Ovary (tissue), 7 donors: ENCODE measurements at regions not wholly inside any gene's neighbourhood (a gene's known extent, or its start where the extent isn't known, plus 50 kb on each side); places are given as distances from the start of the nearest gene placed in this dataset.
A peak's percentile ranks its signal among the peaks of the same experiment; 100 is the strongest.

ENCODE experiments used
- DNase-seq, 5 donors: peaks; one replicate each; pipeline ENCODE4 v3.0.0-alpha.2; 2019 to 2020
- H3K27ac ChIP-seq, 2 donors: fragments of 200-600 bp; one replicate each; pipeline versions ENCODE4 v1.5.1 to v1.8.0; 2019 to 2022
- H3K27me3 ChIP-seq: fragments of 200-600 bp; one replicate; pipeline ENCODE4 v1.8.0; 2022
- H3K36me3 ChIP-seq: fragments of 200-600 bp; sonication (generic); one replicate; pipeline ENCODE4 v1.5.1; 2019
- H3K4me1 ChIP-seq: one replicate; pipeline ENCODE4 v1.8.1; 2013; ENCODE audit warnings: mild to moderate bottlenecking, moderate library complexity; ENCODE audit not compliant: insufficient read depth
- H3K4me3 ChIP-seq: fragments of 200-600 bp; sonication (generic); one replicate; pipeline ENCODE4 v1.5.1; 2017
- H3K9me3 ChIP-seq, 2 donors: fragments of 200-600 bp in 1 of 2; sonication (generic) in 1 of 2; one replicate each; pipeline versions ENCODE4 v1.5.1 to v1.8.1; 2013 to 2019; ENCODE audit warnings: mild to moderate bottlenecking in 1 of 2, moderate library complexity in 1 of 2
- EP300 ChIP-seq: sonication (generic); formaldehyde crosslinking; IDR thresholded peaks from one replicate; pipeline ENCODE4 v1.6.1; 2017; ENCODE audit warnings: antibody characterized with exemption
- POLR2A ChIP-seq: fragments of 450-650 bp; IDR thresholded peaks from one replicate; pipeline ENCODE4 v1.6.1; 2017; ENCODE audit warnings: antibody characterized with exemption, mild to moderate bottlenecking, moderate library complexity
- WGBS, 3 donors: extraction: QIAGEN DNeasy Blood & Tissue Kit in 1 of 3; methylation state at CpG; one replicate each; pipeline versions ENCODE4 v1.1.5 to v1.1.7; 2013 to 2017; 5-methylcytosine and 5-hydroxymethylcytosine counted together
- intact Hi-C, 4 donors: fragments of 100-400 bp; cut with DNase I; formaldehyde crosslinking; loops; one replicate each; pipeline versions ENCODE4 v1.11.0 to v1.15.1; 2022 to 2023
- TF ChIP-seq, protein P1 (sequence below), 3 donors: fragments of 450-650 bp in 2 of 3; fragments of 200-600 bp in 1 of 3; IDR thresholded peaks; one replicate each; pipeline versions ENCODE4 v1.5.1 to v1.8.0; 2016 to 2022; ENCODE audit warnings: antibody characterized with exemption in 3 of 3, mild to moderate bottlenecking in 1 of 3
- donor health status: DM: no; HTN: no; CAD: no; lungs with moderate emphysema.
- donor health status: DM: no; HTN: no; CAD: no.
- donor health status: Bipolar disorder and iron deficiency.
- donor health status: DM: no; HTN: no; CAD: no.
- donor health status: DM: yes; HTN: yes; CAD: no.

DNA sequence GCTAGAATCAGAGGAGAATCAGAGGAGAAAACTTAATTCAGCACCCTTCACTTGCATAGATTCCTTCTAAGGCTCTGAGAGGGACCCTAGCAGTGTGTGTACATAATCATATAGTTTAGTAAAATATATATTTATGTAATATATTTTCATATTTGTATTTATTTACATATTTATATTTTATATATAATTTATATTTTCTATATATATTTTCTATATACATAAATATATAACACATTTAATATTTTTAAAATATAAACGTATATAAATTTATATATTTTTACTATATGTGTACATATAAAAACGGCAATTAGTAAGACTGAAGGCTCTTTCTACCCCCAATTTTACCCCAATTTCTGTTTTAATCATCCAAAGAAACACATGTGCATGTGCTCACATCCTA lies 80.3 kb downstream of the NXPE2 start:
- H3K4me3 ChIP-seq, result no peak overlapping the region
- H3K36me3 ChIP-seq, result no peaks in the 10 kb centered on the region
- H3K27me3 ChIP-seq, result no peaks in the 10 kb centered on the region
- H3K9me3 ChIP-seq, result no peaks in the 10 kb centered on the region
- H3K27ac ChIP-seq, result no peak overlapping the region
- DNase-seq, result no peak
- TF ChIP-seq EP300, result no peak
- no peak for TF ChIP-seq POLR2A
- H3K4me1 ChIP-seq, result no peaks in the 10 kb centered on the region
- WGBS, 3 donors, result 83 to 91% (median 88%) methylated on average over 2 of the region's 2 CpGs
- intact Hi-C loops, result no loop called here

DNA sequence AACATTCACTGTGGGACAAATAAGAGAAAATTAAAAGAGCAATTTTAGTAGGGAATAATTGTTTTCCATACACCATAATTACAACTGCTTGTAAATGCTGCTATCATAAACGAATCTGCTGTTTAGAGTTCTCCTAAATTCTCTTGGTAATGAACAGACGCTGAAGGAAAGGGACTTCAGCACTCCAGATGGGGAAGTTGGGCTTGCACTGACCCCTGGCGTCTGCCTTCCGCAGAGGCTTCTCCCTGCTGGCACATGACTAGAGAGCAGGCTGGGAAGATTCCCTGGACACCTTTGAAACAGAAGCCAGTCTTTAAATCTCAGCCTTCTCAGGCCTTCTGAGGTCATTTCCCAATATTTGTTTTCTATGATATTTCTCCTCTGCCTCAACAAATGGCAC lies 84.1 kb downstream of the NXPE2 start:
- WGBS, 3 donors, result 1 to 3% (median 3%) methylated on average over 4 of the region's 4 CpGs
- Histone ChIP-seq H3K9me3 (no peaks in the 10 kb centered on the region), H3K27me3 (no peaks in the 10 kb centered on the region), H3K4me3 (no peak overlapping the region), H3K36me3 (no peaks in the 10 kb centered on the region), H3K4me1 (no peaks in the 10 kb centered on the region), H3K27ac (no peak overlapping the region)
- TF ChIP-seq, protein P1, sequence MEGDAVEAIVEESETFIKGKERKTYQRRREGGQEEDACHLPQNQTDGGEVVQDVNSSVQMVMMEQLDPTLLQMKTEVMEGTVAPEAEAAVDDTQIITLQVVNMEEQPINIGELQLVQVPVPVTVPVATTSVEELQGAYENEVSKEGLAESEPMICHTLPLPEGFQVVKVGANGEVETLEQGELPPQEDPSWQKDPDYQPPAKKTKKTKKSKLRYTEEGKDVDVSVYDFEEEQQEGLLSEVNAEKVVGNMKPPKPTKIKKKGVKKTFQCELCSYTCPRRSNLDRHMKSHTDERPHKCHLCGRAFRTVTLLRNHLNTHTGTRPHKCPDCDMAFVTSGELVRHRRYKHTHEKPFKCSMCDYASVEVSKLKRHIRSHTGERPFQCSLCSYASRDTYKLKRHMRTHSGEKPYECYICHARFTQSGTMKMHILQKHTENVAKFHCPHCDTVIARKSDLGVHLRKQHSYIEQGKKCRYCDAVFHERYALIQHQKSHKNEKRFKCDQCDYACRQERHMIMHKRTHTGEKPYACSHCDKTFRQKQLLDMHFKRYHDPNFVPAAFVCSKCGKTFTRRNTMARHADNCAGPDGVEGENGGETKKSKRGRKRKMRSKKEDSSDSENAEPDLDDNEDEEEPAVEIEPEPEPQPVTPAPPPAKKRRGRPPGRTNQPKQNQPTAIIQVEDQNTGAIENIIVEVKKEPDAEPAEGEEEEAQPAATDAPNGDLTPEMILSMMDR (IDR thresholded peaks at IDR 0.05), result peak in 1 of 3 donors; percentile 16
- TF ChIP-seq POLR2A, result no peak
- intact Hi-C loops, result loop anchor here in 1 of 4 donors (2.0 kb wide), 1 partner anchor 422 kb away; no protein-coding TSS in a partner anchor
- DNase-seq, result peak; percentile 27 to 76 (median 44)

DNA sequence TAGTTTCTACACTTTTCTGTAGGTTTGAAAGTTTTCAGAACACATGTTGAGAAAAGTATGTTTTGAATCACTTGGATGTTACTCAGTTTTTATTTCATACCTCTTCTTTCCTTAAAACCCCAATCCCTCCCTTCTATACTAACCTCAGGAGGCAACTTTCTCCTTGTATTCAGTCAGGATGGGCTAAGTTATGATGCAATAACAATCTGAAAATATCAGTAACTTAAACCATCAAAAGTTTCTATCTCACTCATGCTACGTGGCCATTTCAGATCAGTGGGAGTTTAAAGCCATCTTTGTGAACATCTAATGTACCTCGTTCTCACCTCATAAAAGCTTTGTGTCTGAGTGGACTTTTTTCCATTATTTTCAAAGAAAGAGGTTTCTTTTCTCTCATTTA lies 86.2 kb downstream of the NXPE2 start:
- no peak overlapping the region for H3K27ac ChIP-seq
- H3K27me3 ChIP-seq, result no peaks in the 10 kb centered on the region
- no peaks in the 10 kb centered on the region for H3K36me3 ChIP-seq
- H3K9me3 ChIP-seq, result no peaks in the 10 kb centered on the region
- TF ChIP-seq POLR2A (no peak), EP300 (no peak)
- TF ChIP-seq, protein P1 (IDR thresholded peaks at IDR 0.05), result no peak
- H3K4me1 ChIP-seq, result no peaks in the 10 kb centered on the region
- WGBS, 3 donors, result 70 to 81% (median 81%) methylated on average over 2 of the region's 2 CpGs
- intact Hi-C loops, result no loop called here
- DNase-seq, result no peak
- H3K4me3 ChIP-seq, result no peak overlapping the region

DNA sequence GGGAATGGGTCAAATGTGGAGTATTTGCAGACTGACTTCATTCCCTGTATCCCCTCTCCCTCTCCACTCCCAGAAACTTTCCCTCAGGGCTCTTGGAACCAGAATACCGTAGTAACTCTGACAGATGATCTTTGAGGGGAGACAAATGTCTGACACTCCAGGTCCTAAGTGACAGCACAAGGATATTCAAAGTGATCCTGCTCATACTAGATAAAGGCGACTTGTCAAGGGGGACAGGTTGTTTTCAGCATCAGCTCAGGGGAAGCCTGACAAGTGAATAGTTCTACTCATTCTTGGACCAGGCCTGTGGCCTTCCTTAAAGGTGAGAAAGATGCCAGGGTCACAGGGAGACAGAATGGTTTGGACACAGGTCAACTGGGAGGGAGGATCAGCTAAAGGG lies 92.8 kb downstream of the NXPE2 start:
- intact Hi-C loops, result no loop called here
- no peak for DNase-seq
- H3K27ac ChIP-seq, result no peak overlapping the region
- 76 to 78% (median 77%) methylated on average over 2 of the region's 2 CpGs for WGBS, 3 donors
- TF ChIP-seq EP300 (no peak), POLR2A (no peak)
- TF ChIP-seq, protein P1 (IDR thresholded peaks at IDR 0.05), result no peak
- no peaks in the 10 kb centered on the region for H3K9me3 ChIP-seq
- H3K4me3 ChIP-seq, result no peak overlapping the region
- H3K36me3 ChIP-seq, result no peaks in the 10 kb centered on the region
- no peaks in the 10 kb centered on the region for H3K4me1 ChIP-seq
- no peaks in the 10 kb centered on the region for H3K27me3 ChIP-seq

DNA sequence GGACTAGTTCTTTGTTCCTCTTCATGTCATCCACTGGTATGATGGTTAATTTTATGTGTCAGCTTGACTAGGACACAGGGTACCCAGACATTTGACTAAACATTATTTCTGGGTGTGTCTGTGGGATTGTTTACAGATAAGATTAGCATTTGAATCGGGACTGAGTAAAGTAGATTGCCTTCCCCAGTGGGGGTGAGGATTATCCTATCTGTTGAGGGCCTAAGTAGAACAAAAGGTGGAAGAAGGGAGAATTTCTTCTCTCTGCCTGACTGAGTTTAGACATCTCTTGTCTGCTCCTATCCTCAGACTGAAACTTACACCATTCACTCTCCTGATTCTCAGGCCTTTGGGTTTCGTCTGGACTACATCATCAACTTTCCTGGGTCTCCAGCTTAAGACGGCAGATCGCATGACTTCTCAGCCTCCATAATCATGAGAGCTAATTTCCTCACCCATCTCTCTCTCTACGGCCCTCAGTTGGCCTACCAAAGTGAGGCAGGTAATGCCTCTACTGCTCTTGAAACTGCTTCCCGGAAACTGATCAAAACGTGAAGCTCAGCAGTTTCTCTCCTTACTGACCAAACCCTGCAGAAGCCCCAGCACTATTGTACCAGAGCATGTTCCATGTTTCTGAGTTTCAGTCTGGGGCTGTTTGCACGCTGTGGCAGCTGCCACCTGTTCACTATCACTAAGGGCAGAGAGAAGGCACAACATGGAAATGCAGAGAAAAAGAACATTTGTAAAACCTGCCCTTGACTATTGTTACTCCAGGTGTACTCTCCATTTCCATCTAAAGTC lies 95.4 kb downstream of the NXPE2 start:
- WGBS, 3 donors, result 64 to 73% (median 69%) methylated on average over 8 of the region's 8 CpGs
- intact Hi-C loops, result no loop called here

More for the DNA sequence above, 95.4 kb downstream of the NXPE2 start:
- TF ChIP-seq, protein P1 (IDR thresholded peaks at IDR 0.05), result no peak
- TF ChIP-seq POLR2A, result no peak
- no peak for TF ChIP-seq EP300
- H3K9me3 ChIP-seq, result no peaks in the 10 kb centered on the region
- no peaks in the 10 kb centered on the region for H3K4me1 ChIP-seq
- no peak overlapping the region for H3K4me3 ChIP-seq
- no peak overlapping the region for H3K27ac ChIP-seq
- H3K27me3 ChIP-seq, result no peaks in the 10 kb centered on the region
- H3K36me3 ChIP-seq, result no peaks in the 10 kb centered on the region
- DNase-seq, result no peak
